ENCODE measurements at regions not wholly inside any gene's neighbourhood (a gene's known extent, or its start where the extent isn't known, plus 50 kb on each side); places are given as distances from the start of the nearest gene placed in this dataset.

DNA sequence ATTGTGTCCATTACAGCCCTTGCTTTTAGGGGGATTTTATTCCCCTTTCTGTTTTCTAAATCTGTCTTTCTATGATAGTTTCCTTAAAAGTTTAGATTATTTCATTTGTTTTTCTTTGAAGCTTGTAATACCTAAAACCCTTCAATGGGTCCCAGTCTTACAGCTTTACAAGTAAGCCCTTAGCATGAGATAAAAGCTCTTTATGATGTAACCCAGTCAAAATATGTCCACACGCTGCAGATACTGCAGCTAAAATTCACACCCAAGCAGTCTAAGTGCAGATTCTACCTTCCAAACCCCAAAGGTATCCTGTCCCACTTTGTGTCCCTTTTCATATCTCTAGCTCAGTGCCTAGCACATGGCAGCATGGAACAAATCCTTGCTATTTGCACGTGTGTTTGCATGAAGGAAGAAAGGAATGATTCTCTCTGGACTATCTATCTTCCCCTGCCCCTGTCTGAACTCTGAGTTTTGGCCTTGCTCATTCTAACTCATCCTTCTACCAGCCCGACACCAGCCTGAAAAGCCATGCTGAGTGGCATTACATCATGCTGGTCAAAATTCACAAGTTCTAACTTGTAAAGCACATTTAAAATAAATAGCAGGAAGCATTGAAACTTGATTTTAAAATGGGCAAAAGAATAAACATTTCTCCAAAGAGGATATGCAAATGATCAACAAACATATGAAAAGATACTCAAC lies 623.2 kb downstream of the IRS1 start:
- TF ChIP-seq, protein P1, sequence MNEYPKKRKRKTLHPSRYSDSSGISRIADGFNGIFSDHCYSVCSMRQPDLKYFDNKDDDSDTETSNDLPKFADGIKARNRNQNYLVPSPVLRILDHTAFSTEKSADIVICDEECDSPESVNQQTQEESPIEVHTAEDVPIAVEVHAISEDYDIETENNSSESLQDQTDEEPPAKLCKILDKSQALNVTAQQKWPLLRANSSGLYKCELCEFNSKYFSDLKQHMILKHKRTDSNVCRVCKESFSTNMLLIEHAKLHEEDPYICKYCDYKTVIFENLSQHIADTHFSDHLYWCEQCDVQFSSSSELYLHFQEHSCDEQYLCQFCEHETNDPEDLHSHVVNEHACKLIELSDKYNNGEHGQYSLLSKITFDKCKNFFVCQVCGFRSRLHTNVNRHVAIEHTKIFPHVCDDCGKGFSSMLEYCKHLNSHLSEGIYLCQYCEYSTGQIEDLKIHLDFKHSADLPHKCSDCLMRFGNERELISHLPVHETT (tag by site-specific recombination; IDR thresholded peaks at IDR 0.05) = no peak
- TF ChIP-seq ZNF335 (tag by site-specific recombination; conservative IDR thresholded peaks at IDR 0.05) (no peak), ZNF747 (tag by site-specific recombination; IDR thresholded peaks at IDR 0.05) (no peak), ZNF707 (tag by site-specific recombination; IDR thresholded peaks at IDR 0.05) (no peak), YY1 (tag by site-specific recombination; IDR thresholded peaks at IDR 0.05) (no peak), ZNF112 (tag by site-specific recombination; IDR thresholded peaks at IDR 0.05) (no peak), ZNF274 (IDR thresholded peaks at IDR 0.05; ENCODE audit: low read length) (no peak), ZNF274 (tag by site-specific recombination; IDR thresholded peaks at IDR 0.05; ENCODE audit: borderline replicate concordance) (no peak), ZNF184 (tag by site-specific recombination; IDR thresholded peaks at IDR 0.05) (no peak), ZNF416 (tag by site-specific recombination; IDR thresholded peaks at IDR 0.05) (no peak), ZBTB7A (tag by site-specific recombination; IDR thresholded peaks at IDR 0.05; ENCODE audit: low read depth) (no peak), ZEB2 (tag by site-specific recombination; IDR thresholded peaks at IDR 0.05) (no peak)
- TF ChIP-seq, protein P2, sequence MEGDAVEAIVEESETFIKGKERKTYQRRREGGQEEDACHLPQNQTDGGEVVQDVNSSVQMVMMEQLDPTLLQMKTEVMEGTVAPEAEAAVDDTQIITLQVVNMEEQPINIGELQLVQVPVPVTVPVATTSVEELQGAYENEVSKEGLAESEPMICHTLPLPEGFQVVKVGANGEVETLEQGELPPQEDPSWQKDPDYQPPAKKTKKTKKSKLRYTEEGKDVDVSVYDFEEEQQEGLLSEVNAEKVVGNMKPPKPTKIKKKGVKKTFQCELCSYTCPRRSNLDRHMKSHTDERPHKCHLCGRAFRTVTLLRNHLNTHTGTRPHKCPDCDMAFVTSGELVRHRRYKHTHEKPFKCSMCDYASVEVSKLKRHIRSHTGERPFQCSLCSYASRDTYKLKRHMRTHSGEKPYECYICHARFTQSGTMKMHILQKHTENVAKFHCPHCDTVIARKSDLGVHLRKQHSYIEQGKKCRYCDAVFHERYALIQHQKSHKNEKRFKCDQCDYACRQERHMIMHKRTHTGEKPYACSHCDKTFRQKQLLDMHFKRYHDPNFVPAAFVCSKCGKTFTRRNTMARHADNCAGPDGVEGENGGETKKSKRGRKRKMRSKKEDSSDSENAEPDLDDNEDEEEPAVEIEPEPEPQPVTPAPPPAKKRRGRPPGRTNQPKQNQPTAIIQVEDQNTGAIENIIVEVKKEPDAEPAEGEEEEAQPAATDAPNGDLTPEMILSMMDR (tag by site-specific recombination; IDR thresholded peaks at IDR 0.05) = no peak
